Right lobe of liver (tissue), 4 donors: ENCODE measurements at regions not wholly inside any gene's neighbourhood (a gene's known extent, or its start where the extent isn't known, plus 50 kb on each side); places are given as distances from the start of the nearest gene placed in this dataset.

ENCODE experiments used
- CTCF ChIP-seq, 4 donors: fragments of 200-600 bp in 3 of 4; fragments of 450-650 bp in 1 of 4; IDR thresholded peaks; one replicate each; pipeline versions ENCODE4 v1.5.1 to v1.8.0; 2016 to 2022; ENCODE audit warnings: antibody characterized with exemption in 4 of 4, mild to moderate bottlenecking in 2 of 4
- POLR2A ChIP-seq: fragments of 450-650 bp; IDR thresholded peaks from one replicate; pipeline ENCODE4 v1.6.1; 2017; ENCODE audit warnings: antibody characterized with exemption, mild to moderate bottlenecking
- donor health status: DM: no; HTN: no; CAD: no.
- donor health status: DM: no; HTN: no; CAD: no.
- donor health status: DM: no; HTN: yes; CAD: no.

- no peak for TF ChIP-seq CTCF (IDR thresholded peaks at IDR 0.05)
- TF ChIP-seq POLR2A, result no peak
Measured at GRCh38 chr2:239813261-239814115, 211.7 kb downstream of the NDUFA10 start.
